ENCODE measurements at regions not wholly inside any gene's neighbourhood (a gene's known extent, or its start where the extent isn't known, plus 50 kb on each side); places are given as distances from the start of the nearest gene placed in this dataset.
"Not testable (repeated sequence)": the region's sequence is repeated elsewhere in the genome, so short reads cannot be mapped to it uniquely, and the experiment has no call there.

DNA sequence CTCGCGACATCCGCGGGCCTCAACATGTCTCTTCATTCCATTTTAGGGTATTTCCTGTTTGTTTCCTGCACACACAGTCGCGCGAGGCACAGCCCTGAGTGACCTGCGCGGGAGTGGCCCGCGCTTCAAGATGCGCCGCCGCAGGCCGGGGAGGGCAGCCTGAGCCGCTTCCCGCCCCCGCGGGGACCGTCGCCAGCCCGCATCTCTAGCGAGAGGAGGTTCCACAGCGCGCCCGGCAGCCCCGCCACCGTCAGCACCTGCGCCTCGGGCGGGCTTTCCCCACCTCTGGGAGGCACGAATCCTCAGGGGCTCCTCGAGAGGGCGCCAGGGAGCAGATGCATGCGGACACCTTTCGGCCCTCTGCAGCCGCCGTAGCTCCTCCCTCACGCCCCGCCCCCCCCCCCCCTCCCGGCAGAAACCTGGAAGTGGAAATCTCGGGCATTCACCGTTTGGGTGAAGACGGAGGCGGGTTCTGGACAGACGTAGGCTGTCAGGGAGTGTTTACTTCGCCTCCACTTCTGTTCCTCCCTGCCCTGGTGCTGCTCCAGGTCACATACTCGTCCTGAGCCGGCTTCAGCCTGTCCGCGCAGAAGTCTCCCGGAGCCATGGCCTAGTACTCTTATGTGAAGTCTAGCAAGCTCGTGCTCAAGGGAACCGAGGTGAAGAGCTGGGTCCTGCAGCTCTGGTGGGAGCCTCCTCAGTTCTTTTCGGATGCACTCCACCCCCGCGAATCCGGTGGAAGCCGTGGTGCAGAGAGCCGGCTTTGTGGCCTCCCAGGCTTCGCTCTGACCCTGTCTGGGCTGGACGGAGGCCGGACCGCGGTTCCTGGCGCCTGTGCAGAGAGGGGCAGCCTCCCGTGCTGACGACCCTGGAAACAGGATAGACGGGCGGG, 880.5 kb upstream of the DEFB115 start:
- peak; percentile 4 for DNase-seq (ENCODE audit: low spot score)
- H3K9me3 ChIP-seq (ENCODE audit: low read depth) = no peaks in the 10 kb centered on the region
- H4K20me1 ChIP-seq (ENCODE audit: insufficient read depth, poor library complexity, severe bottlenecking) = no peaks in the 10 kb centered on the region
- WGBS (ENCODE audit: low lambda C conversion rate, missing lambda C conversion rate) = 88% methylated on average over 63 of the region's 70 CpGs
- H2AFZ ChIP-seq = no peak overlapping the region
- H3K4me2 ChIP-seq = no peak overlapping the region
- TF ChIP-seq, protein P1, sequence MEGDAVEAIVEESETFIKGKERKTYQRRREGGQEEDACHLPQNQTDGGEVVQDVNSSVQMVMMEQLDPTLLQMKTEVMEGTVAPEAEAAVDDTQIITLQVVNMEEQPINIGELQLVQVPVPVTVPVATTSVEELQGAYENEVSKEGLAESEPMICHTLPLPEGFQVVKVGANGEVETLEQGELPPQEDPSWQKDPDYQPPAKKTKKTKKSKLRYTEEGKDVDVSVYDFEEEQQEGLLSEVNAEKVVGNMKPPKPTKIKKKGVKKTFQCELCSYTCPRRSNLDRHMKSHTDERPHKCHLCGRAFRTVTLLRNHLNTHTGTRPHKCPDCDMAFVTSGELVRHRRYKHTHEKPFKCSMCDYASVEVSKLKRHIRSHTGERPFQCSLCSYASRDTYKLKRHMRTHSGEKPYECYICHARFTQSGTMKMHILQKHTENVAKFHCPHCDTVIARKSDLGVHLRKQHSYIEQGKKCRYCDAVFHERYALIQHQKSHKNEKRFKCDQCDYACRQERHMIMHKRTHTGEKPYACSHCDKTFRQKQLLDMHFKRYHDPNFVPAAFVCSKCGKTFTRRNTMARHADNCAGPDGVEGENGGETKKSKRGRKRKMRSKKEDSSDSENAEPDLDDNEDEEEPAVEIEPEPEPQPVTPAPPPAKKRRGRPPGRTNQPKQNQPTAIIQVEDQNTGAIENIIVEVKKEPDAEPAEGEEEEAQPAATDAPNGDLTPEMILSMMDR (IDR thresholded peaks at IDR 0.05; ENCODE audit: poor library complexity) = no peak
- TF ChIP-seq EZH2phosphoT487 (IDR thresholded peaks at IDR 0.05; ENCODE audit: low read depth, severe bottlenecking, unreplicated experiment) (no peak), EZH2 (IDR thresholded peaks at IDR 0.05; ENCODE audit: borderline replicate concordance) (no peak)
- no peaks in the 10 kb centered on the region for H3K79me2 ChIP-seq
- H3K9me2 ChIP-seq (replicated peaks; ENCODE audit: insufficient read depth) = no peaks in the 10 kb centered on the region
- H3K4me1 ChIP-seq (ENCODE audit: insufficient read depth) = no peaks in the 10 kb centered on the region
- no peak overlapping the region for H3K4me3 ChIP-seq
- no peak overlapping the region for H3K27ac ChIP-seq
- H3K27me3 ChIP-seq = no peaks in the 10 kb centered on the region
- no peaks in the 10 kb centered on the region for H3K36me3 ChIP-seq (replicated peaks; ENCODE audit: insufficient read depth, low read depth)

DNA sequence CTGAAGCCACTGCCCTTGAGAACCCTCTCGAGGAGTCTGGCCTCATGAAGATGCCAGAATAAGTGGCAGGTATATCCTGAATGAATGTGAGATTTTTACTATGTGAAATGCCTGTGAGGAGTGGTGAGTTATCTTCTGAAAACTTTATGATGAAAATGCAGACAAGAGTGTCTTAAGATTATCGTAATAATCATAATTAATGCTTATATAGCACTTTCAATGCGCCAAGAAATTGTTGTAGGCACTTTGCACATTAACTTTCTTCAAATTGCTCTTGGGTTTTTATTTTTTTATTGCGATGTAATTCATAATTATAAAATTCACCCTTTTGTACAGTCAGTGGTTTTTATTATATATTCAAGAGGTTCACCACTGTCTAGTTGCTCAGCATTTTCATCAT, 879.1 kb upstream of the DEFB115 start:
- H3K4me2 ChIP-seq; H3K4me3 ChIP-seq; H3K27ac ChIP-seq; H3K27me3 ChIP-seq; H3K9me3 ChIP-seq (ENCODE audit: low read depth); H2AFZ ChIP-seq; H3K9me2 ChIP-seq (replicated peaks; ENCODE audit: insufficient read depth); H4K20me1 ChIP-seq (ENCODE audit: insufficient read depth, poor library complexity, severe bottlenecking); DNase-seq (ENCODE audit: low spot score); H3K4me1 ChIP-seq (ENCODE audit: insufficient read depth); H3K79me2 ChIP-seq; H3K36me3 ChIP-seq (replicated peaks; ENCODE audit: insufficient read depth, low read depth): not testable (repeated sequence)
- 52% methylated on average over 4 of the region's 4 CpGs for WGBS (ENCODE audit: low lambda C conversion rate, missing lambda C conversion rate)

DNA sequence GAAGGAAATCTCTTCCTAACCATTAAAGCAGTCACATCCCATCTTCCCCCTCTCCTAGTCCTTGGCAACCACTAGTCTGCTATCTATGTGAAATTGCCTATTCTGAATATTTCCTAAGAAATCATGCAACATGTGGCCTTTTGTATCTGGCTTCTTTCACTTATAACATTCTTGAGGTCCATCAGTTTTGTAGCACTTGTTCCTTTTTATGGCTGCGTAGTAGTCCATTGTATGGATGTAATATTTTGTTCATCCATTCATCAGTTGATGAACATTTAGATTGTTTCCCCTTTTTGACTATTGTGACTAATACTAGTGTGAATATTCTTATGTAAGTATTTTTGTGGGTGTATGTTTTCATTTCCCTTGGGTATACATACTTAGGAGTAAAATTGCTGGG, 878.7 kb upstream of the DEFB115 start:
- H2AFZ ChIP-seq; H4K20me1 ChIP-seq (ENCODE audit: insufficient read depth, poor library complexity, severe bottlenecking); H3K9me3 ChIP-seq (ENCODE audit: low read depth); H3K4me3 ChIP-seq; H3K27ac ChIP-seq; H3K79me2 ChIP-seq; H3K4me1 ChIP-seq (ENCODE audit: insufficient read depth); DNase-seq (ENCODE audit: low spot score); H3K36me3 ChIP-seq (replicated peaks; ENCODE audit: insufficient read depth, low read depth); H3K9me2 ChIP-seq (replicated peaks; ENCODE audit: insufficient read depth); H3K27me3 ChIP-seq; H3K4me2 ChIP-seq: not testable (repeated sequence)
- WGBS (ENCODE audit: low lambda C conversion rate, missing lambda C conversion rate) = 71% methylated on average over 1 of the region's 1 CpG

- H3K27ac ChIP-seq; H4K20me1 ChIP-seq (ENCODE audit: insufficient read depth, poor library complexity, severe bottlenecking); H3K4me1 ChIP-seq (ENCODE audit: insufficient read depth); H2AFZ ChIP-seq; H3K79me2 ChIP-seq; DNase-seq (ENCODE audit: low spot score); H3K4me2 ChIP-seq; H3K36me3 ChIP-seq (replicated peaks; ENCODE audit: insufficient read depth, low read depth); H3K9me2 ChIP-seq (replicated peaks; ENCODE audit: insufficient read depth); H3K4me3 ChIP-seq; H3K9me3 ChIP-seq (ENCODE audit: low read depth); H3K27me3 ChIP-seq: not testable (repeated sequence)
- WGBS (ENCODE audit: low lambda C conversion rate, missing lambda C conversion rate) = 51% methylated on average over 6 of the region's 6 CpGs
Measured at GRCh38 chr20:30384841-30385240, 872.6 kb upstream of the DEFB115 start.

- H3K27ac ChIP-seq; H3K9me2 ChIP-seq (replicated peaks; ENCODE audit: insufficient read depth); H3K27me3 ChIP-seq; H3K79me2 ChIP-seq; DNase-seq (ENCODE audit: low spot score); H3K4me3 ChIP-seq; H3K4me2 ChIP-seq; H3K9me3 ChIP-seq (ENCODE audit: low read depth); H3K4me1 ChIP-seq (ENCODE audit: insufficient read depth); H4K20me1 ChIP-seq (ENCODE audit: insufficient read depth, poor library complexity, severe bottlenecking); H3K36me3 ChIP-seq (replicated peaks; ENCODE audit: insufficient read depth, low read depth); H2AFZ ChIP-seq: not testable (repeated sequence)
- 55% methylated on average over 4 of the region's 4 CpGs for WGBS (ENCODE audit: low lambda C conversion rate, missing lambda C conversion rate)
Measured at GRCh38 chr20:30386099-30386498, 871.4 kb upstream of the DEFB115 start.

GRCh38 chr20:30387823-30388222, 869.6 kb upstream of the DEFB115 start:
- 67% methylated on average over 4 of the region's 4 CpGs for WGBS (ENCODE audit: low lambda C conversion rate, missing lambda C conversion rate)
- not testable (repeated sequence) for DNase-seq (ENCODE audit: low spot score); H2AFZ ChIP-seq; H3K79me2 ChIP-seq; H4K20me1 ChIP-seq (ENCODE audit: insufficient read depth, poor library complexity, severe bottlenecking); H3K27ac ChIP-seq; H3K9me3 ChIP-seq (ENCODE audit: low read depth); H3K4me3 ChIP-seq; H3K4me2 ChIP-seq; H3K9me2 ChIP-seq (replicated peaks; ENCODE audit: insufficient read depth); H3K36me3 ChIP-seq (replicated peaks; ENCODE audit: insufficient read depth, low read depth); H3K4me1 ChIP-seq (ENCODE audit: insufficient read depth); H3K27me3 ChIP-seq

DNA sequence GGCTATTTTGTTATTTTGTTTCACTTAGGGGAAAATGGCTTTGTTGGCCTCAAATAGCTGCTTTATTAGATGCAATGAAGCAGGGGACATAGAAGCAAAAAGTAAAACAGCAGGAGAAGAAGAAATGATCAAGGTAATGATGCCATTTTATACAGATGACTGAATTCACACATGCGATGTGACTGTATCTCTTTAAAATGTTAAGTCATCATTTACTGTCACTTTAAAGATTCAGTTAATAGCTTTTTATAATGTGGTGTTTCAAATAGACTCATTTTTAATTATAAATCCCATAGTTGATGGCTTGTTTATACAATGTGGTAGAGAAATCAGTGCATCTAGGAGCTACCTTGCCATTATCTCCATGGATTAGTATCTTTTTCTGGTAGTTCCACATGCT, 863.9 kb upstream of the DEFB115 start:
- H3K9me3 ChIP-seq (ENCODE audit: low read depth); H3K4me2 ChIP-seq; H4K20me1 ChIP-seq (ENCODE audit: insufficient read depth, poor library complexity, severe bottlenecking); H2AFZ ChIP-seq; H3K36me3 ChIP-seq (replicated peaks; ENCODE audit: insufficient read depth, low read depth); H3K4me1 ChIP-seq (ENCODE audit: insufficient read depth); H3K4me3 ChIP-seq; H3K27ac ChIP-seq; DNase-seq (ENCODE audit: low spot score); H3K9me2 ChIP-seq (replicated peaks; ENCODE audit: insufficient read depth); H3K27me3 ChIP-seq; H3K79me2 ChIP-seq: not testable (repeated sequence)
- WGBS (ENCODE audit: low lambda C conversion rate, missing lambda C conversion rate) = 92% methylated on average over 1 of the region's 1 CpG

DNA sequence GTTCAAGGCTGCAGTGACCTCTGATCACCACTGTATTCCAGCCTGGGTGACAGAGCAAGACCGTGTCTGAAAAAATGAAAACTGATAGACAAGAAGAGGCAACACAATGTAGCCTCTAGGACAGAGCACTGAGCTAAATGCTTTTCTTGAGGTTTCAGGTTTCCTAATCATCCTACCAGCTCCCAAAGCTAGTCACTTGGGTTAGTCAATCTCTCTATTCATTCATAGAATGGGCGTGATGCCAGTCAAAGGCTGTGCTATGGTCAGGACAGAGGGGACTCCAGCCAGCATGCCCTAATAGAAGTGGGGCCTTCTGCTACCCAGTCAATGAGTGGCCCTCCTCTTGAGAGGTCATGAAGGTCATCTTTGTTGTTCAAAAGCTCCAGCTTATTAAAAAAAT, 860.4 kb upstream of the DEFB115 start:
- WGBS (ENCODE audit: low lambda C conversion rate, missing lambda C conversion rate) = 68% methylated on average over 2 of the region's 2 CpGs
- H3K79me2 ChIP-seq; H3K27me3 ChIP-seq; H4K20me1 ChIP-seq (ENCODE audit: insufficient read depth, poor library complexity, severe bottlenecking); H3K4me2 ChIP-seq; H3K36me3 ChIP-seq (replicated peaks; ENCODE audit: insufficient read depth, low read depth); H3K27ac ChIP-seq; DNase-seq (ENCODE audit: low spot score); H3K9me3 ChIP-seq (ENCODE audit: low read depth); H3K4me3 ChIP-seq; H2AFZ ChIP-seq; H3K9me2 ChIP-seq (replicated peaks; ENCODE audit: insufficient read depth); H3K4me1 ChIP-seq (ENCODE audit: insufficient read depth): not testable (repeated sequence)
